HG03108 (cell line): ENCODE measurements at regions not wholly inside any gene's neighbourhood (a gene's known extent, or its start where the extent isn't known, plus 50 kb on each side); places are given as distances from the start of the nearest gene placed in this dataset.
"Not testable (repeated sequence)": the region's sequence is repeated elsewhere in the genome, so short reads cannot be mapped to it uniquely, and the experiment has no call there.

Experiments
- ATAC-seq: cut with Tn5 transposase; IDR thresholded peaks from one replicate; pipeline ENCODE4 v1.9.1; 2021; ENCODE audit warnings: moderate library complexity; ENCODE audit not compliant: unreplicated experiment

- no peak for ATAC-seq
These were observed 171.5 kb downstream of the KCNS3 start for GRCh38 chr2:18050001-18050400.

GRCh38 chr2:18049325-18049724 is 170.9 kb downstream of the KCNS3 start:
- ATAC-seq = no peak

GRCh38 chr2:18047896-18048657 is 169.6 kb downstream of the KCNS3 start:
- no peak for ATAC-seq

- ATAC-seq = no peak
These were observed 168.7 kb downstream of the KCNS3 start for GRCh38 chr2:18047213-18047611.

- ATAC-seq = no peak
These were observed 168.2 kb downstream of the KCNS3 start for GRCh38 chr2:18046558-18047212.

GRCh38 chr2:18046017-18046416 is 167.6 kb downstream of the KCNS3 start:
- no peak for ATAC-seq

- no peak for ATAC-seq
These were observed 166.8 kb downstream of the KCNS3 start for GRCh38 chr2:18045230-18045629.

- not testable (repeated sequence) for ATAC-seq
These were observed 138.9 kb downstream of the KCNS3 start for GRCh38 chr2:18017381-18017780.

- ATAC-seq = no peak
These were observed 131.4 kb downstream of the KCNS3 start for GRCh38 chr2:18009891-18010290.

GRCh38 chr2:18005411-18005810 is 126.9 kb downstream of the KCNS3 start:
- ATAC-seq = no peak

GRCh38 chr2:18001671-18002070 is 123.2 kb downstream of the KCNS3 start:
- ATAC-seq = no peak

GRCh38 chr2:17996978-17997377 is 118.5 kb downstream of the KCNS3 start:
- no peak for ATAC-seq

- ATAC-seq = no peak
These were observed 117.1 kb downstream of the KCNS3 start for GRCh38 chr2:17995593-17995992.
